Breast epithelium (tissue), 3 donors: ENCODE measurements at regions not wholly inside any gene's neighbourhood (a gene's known extent, or its start where the extent isn't known, plus 50 kb on each side); places are given as distances from the start of the nearest gene placed in this dataset.

ENCODE experiments used
- POLR2AphosphoS5 ChIP-seq, 3 donors: sonication (generic); formaldehyde crosslinking; IDR thresholded peaks; one replicate each; pipeline ENCODE4 v1.6.1; 2017; ENCODE audit warnings: antibody characterized with exemption in 3 of 3
- TF ChIP-seq, protein P1 (sequence below), 3 donors: fragments of 450-650 bp; IDR thresholded peaks; one replicate each; pipeline ENCODE4 v1.5.1; 2016 to 2017; ENCODE audit warnings: antibody characterized with exemption in 3 of 3, mild to moderate bottlenecking in 3 of 3, moderate library complexity in 3 of 3

DNA sequence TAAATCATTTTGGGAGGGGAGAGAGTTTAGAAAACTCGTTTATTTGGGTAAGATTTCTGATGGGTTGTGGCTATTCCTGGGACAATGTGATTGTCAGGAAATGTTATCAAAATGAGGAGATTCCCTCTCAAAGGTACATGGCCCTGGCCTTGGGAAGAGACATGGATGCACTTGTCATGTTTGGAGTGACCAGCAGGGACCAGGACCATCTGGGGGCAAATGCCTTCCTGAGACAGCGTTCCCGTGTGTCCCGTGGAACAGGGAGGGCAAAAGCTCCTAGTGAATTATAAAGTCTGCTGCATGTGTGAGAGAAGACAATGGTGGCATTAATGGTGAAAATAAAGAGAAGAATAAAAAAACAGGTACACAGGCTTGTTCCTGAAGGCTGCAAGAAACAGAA, 317.3 kb downstream of the ZNF536 start:
- TF ChIP-seq, protein P1, sequence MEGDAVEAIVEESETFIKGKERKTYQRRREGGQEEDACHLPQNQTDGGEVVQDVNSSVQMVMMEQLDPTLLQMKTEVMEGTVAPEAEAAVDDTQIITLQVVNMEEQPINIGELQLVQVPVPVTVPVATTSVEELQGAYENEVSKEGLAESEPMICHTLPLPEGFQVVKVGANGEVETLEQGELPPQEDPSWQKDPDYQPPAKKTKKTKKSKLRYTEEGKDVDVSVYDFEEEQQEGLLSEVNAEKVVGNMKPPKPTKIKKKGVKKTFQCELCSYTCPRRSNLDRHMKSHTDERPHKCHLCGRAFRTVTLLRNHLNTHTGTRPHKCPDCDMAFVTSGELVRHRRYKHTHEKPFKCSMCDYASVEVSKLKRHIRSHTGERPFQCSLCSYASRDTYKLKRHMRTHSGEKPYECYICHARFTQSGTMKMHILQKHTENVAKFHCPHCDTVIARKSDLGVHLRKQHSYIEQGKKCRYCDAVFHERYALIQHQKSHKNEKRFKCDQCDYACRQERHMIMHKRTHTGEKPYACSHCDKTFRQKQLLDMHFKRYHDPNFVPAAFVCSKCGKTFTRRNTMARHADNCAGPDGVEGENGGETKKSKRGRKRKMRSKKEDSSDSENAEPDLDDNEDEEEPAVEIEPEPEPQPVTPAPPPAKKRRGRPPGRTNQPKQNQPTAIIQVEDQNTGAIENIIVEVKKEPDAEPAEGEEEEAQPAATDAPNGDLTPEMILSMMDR (IDR thresholded peaks at IDR 0.05): no peak
- no peak for TF ChIP-seq POLR2AphosphoS5 (IDR thresholded peaks at IDR 0.05)
